Stimulated activated CD4-positive, alpha-beta T cell treated with anti-CD3 and anti-CD28 coated beads, Interleukin-1b, Interleukin-23, amount 100 ng/mL, for 48 hours (primary cell): ENCODE measurements at regions not wholly inside any gene's neighbourhood (a gene's known extent, or its start where the extent isn't known, plus 50 kb on each side); places are given as distances from the start of the nearest gene placed in this dataset.
"Not testable (repeated sequence)": the region's sequence is repeated elsewhere in the genome, so short reads cannot be mapped to it uniquely, and the experiment has no call there.

Experiments
- DNase-seq: peaks from one replicate; pipeline ENCODE4 v3.0.0-alpha.2; 2020

DNA sequence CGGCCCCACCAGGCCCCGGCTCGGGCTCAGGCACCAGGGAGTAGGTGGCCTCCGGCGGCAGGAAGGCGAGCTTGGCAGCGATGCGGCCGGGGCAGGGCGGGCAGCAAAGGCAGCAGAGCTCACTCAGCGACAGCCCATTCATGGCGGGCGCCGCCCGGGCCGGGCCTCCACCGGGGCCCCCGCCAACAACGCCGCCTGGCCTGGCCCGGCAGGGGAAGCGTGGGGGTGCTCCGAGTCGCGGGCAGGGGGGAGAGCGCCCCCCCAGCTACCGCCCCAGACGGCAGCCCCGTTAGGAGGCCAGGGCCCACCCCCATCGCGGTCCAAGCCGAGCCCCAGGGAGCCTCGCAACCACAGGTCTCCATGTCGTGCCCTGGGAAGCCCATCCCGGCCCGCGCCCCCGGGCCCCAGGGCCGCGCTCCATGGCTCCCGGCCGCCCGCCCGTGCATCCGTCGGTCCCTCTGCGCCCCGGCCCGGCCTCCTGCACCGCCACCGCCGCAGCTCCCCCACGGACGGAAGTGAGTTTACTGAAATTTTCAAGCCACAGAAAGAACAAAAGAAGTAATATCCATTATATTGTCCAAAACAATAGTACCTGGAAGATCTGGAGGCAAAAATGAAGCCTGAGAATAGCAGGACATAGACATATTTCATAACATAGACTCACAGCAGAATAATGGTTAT is 126.6 kb upstream of the VPREB1 start:
- DNase-seq, result not testable (repeated sequence)

DNA sequence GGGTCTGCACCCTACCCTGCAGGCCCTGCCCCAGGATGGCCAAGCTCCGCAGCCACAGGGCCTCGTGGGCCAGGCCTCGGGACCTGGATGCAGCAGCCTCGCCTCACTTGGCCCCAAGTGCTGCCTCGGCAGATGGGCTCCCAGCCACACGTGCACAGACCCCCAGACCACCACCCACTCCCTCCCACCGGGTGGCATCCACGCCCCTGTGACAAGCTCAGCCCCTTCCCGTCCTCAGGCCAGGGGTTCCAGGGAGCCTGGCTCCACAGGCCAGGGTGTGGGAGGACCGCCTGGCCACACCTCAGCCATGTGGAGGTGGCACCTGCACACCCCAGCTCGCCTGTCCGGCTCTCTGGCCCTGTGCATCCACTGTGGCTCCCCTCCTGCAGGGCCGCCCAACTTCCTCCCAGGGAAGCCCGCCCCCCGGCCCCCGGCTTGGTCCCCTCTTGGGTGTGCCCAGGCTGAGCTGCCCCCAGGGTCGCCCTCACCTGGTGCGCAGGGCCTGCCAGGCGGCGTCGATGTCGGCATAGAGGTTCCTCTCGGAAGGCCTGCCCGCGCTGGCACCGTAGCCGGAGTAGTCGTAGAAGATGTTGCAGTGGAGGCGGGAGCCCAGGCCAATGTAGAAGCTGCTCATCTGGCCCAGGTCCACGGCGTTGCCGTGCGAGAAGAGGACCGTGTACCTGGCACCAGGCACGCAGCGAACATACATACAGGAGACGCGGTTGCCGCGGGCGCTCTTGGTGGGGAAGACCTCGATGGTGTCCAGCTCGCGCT is 127.4 kb upstream of the VPREB1 start:
- DNase-seq, result not testable (repeated sequence)

DNA sequence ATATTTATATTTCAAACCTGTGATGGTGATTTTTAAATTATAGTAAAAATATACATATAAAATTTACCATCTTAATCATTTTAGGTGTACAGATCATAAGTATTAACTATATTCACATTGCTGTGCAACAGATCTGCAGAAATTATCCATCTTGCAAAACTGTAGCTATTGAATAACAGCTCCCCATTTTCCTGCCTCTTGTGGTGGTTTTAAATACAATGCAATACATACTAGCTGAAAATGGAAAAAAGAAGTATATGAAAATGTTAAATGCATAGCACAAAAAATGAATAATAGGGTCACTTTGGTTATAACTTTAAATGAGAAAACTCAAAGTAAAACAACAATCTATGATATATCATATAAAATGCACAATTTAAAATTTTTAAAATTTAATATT is 130.9 kb upstream of the VPREB1 start:
- DNase-seq, result no peak

DNA sequence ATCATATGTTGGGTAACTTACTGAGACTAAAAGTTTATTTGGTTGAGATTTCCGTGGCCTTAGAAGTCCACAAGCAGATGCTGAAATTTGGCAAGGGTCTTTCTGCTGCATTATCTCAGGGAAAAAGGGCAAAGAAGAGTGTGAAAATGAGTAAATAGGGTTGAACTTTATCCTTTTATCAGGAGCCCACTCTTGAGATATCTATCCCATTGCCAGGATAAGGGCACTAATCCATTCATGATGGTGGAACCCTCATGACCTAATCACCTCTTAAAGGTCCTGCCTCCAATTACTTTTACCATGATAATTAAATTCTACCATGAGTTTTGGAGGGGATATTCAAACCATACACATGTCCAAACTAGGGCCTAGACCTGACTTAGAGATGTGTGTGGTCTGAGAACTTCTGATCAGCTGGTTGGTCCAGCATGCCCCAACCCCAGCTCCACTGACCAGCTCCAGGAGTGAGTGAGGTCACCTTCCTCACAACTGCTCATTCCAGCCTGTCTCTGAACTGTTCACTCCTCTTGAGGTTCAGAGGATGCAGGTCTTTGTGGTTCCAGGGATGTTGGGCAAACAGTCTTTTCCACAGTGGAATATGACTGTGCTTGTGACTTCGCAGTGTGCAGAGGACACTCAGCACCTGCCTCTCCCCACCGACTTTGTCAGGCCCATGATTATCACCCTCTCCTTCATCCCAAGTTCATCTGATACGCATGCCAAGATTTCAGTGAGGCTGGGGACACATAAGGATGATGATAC is 130.1 kb upstream of the TOP3B start:
- DNase-seq, result no peak

DNA sequence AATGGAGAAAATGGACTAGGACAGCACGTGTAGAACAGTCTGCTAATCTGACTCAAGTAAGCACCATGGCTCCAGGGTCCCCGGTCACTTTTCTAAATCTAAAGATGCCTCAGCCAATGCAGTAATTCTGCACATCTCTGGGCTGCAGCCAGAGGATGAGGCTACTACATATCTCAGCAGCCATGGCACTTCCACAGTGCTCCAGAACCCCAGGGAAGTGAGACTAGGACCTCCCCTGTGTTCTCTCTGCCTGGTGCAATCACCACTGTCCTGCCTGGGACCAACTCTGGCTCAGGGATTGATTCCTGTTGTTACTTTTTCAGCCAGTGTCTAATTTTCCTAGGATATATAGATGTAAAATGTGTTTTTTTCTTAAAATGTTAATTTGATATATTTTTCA is 129.4 kb upstream of the TOP3B start:
- no peak for DNase-seq

DNA sequence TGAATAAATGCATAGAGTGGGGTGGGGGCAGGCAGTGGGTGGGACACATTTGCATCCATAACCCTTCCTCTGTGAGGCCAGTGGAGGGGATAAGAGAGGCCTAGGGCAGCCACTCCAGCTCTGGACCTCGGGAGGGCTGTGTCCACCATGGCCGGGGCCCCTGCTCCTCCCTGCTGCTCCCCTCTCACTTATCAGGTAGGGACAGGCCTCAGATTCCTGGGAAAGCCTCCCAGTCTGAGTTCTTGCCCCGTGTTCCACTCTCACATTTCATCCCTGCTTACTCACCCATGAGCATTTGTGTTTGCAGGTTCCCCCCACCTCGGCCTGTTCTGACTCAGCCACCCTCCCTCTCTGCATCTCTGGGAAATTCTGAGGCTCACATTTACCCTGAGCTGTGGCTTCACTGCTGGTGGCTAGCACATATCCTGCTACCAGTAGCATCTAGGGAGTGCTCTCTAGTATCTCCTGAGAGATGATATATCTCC is 128.7 kb upstream of the TOP3B start:
- DNase-seq, result peak; percentile 64

DNA sequence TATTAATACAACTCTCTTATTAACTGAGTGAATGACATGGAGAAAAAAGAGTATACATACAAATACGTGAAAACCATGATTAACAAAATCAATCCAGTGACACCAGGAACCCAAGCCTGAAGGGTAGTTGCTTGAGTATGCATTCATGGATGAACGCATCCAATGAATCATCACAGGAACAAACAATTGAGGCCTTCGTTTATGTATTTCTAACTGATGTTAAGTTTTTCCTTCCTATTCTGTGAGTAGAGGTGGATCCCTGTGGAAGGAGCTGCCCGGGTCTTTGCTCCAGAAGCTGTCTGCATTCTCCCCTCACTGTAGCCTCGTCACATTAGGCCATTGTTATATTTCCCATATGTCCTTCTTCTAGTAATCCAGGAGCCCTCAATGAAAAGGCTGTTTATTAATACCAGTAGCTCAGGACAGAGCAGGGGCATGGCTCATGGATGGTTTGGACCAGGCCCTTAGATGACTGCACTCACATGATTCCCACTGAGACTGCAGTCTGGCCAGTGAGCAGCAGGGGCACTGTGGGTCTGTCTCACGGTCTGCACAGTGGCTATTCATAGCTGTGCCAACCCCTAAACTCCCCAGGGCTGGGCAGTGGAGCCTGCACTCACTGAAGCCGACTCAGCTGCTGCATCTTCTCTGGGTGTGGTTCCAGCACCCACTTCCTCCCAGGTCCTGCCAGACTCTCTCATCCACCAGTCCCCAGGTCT is 128.1 kb upstream of the TOP3B start:
- peak; percentile 41 for DNase-seq

DNA sequence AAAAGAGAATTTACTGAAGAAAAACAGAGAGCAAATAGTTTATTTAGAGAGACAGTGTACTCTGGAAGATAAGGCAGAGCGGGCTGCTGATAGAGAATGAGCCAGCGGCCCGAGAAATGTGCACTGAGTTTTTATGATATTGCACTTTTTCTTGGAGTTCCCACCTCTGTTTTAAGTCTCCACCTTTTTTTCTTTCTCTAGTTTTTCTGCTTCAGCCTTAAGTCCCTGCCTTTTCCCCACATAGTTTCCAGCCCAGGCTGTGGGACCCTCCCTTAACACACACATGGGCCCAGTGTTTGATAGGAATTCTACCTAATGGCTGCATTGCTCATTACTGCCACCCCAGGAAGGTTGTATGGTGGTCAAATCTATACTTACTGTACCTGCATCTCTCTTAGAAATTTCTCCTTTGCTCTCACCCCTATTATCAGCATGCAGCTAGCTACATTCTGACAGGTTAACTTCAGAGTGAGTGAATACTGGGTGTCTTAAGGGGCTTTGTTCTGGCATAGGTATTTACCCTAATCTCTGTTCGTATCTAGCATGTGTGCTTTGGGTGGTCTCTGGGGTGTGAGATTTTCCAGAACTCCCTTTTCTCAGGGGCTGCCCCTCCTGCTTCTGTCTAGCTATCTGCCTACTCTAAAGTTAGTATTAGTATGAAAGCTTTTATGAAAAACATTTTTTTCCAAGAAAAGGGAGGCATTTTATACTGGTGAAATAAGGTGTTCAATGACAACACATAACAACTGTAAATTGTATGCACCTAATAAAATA is 127.3 kb upstream of the TOP3B start:
- DNase-seq, result no peak

DNA sequence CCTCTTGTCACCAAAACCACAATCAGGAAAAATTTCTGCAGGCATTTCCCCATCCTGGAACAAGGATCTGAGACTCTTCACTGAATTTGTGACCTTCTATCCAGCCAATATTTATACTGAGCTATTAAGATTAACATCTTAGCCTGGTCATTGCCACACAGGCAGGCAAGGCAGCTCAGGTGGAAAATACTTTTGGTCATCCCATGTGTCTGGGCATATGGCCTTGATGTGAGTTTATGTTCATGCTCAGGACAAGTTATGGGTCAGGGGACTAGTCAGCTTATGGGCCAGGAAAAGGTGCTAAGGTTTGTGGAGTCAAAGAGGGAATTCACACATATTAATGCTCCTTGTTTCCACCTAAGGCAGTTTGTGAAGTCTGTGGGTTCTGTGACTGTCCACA is 124.3 kb upstream of the TOP3B start:
- no peak for DNase-seq

DNA sequence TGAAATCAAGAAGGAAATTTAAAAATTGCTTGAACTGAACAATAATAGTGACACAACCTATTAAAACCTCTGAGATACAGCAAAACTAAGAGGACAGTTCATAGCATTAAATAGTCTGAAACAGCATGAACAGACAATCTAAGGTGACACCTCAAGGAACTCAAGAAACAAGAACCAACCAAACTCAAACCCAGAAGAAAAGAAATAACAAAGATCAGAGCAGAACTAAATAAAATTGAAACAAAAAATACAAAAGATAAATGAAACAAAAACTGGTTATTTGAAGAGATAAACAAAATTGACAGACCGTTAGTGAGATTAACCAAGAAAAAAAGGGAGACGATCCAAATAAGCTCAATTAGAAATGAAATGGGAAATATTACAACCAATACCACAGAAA is 122.8 kb upstream of the TOP3B start:
- DNase-seq, result no peak

DNA sequence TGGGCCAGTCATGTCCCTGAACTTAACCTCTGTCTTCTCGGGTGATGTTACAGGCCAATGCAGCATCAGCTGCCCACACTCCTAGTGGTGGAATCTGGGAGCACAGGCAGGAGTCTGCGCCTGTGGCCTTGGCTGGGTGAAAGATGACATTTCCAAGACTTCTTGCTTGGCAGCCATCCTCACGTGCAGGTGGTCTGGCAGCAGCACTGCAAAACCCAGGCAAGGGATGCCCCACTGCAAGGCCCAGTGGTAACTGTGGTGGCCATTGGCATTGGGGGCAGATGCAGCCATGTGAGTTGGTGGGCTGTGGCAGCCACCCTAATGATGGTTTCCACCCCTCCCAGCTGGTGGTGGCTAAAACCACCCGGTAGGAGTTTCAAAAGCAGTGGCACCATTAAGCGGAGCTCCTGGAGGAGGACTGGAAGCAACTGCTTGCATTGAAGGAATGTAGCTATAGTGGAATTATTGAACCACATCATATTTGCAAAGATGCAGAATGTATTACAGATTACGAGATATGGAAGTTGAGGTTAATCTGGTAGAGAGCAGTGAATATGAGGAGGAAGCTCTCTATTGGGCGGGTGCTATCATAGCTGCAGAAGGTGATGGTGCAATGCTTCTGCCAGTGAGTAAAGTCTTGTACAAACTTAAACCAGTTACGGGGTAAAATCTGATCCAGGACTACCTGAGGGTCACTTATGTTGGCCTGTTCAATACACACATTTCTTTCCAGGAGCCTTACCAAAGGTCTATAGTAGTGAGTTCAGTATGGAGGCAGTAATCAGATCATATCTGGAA is 120.7 kb upstream of the TOP3B start:
- peak; percentile 31 for DNase-seq

DNA sequence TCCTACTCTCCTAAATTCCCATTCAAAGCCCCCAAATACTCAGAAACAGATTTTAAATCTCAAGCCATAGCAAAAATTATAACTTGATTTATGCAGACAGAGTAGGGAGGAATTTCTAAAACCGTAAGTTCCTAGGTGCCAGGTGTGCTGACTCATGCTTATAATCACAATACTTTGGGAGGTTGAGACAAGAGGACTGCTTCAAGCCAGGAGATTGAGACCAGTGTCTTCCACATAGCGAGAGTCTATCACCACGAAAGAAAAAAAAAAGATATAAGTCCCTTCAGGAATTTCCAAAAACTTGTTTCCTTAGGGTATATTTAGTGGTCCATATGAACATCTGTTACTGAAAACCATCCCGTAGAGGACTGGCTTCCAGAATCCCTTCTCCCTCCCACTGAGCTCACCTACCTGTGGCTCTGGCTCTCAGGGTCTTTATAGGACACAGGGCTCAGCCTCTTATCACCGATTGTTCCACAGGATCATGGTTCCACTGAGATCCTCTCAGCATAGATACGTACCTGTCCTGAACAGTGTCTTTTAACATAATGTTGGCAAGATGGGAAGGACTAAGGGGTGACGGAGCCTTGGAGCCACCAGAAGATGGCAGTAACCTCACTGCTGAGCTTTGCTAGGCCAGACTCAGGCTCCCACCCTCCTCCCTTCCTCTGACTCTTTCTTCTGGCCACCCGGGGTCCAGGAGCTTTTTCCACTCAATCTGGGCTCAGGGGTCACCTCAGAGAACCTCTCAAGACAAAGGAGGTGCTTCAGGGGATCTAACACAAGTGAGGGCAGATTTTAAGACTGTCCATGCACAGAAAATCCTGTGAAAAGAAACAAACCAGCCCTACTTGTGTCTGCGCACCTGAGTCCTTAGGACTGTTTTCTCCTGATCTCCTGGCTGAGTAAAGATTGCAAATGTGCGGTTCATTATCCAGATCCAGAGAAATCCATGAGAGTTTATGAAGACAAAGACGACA is 117.5 kb upstream of the TOP3B start:
- DNase-seq, result no peak

DNA sequence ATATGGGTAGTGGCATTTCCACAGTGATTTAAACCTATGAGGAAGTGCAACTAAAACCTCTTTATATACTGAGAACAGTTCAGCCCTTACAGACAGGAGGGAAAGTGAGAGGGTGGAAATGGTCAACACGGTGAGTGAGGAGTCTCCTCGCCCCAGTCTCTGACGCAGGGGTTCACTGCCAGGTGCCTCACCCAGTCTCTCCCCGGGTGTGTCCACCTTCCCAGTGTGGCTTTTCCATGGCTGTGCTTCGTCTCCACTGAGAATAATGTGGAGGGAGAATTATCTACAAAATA is 116.6 kb upstream of the TOP3B start:
- no peak for DNase-seq

DNA sequence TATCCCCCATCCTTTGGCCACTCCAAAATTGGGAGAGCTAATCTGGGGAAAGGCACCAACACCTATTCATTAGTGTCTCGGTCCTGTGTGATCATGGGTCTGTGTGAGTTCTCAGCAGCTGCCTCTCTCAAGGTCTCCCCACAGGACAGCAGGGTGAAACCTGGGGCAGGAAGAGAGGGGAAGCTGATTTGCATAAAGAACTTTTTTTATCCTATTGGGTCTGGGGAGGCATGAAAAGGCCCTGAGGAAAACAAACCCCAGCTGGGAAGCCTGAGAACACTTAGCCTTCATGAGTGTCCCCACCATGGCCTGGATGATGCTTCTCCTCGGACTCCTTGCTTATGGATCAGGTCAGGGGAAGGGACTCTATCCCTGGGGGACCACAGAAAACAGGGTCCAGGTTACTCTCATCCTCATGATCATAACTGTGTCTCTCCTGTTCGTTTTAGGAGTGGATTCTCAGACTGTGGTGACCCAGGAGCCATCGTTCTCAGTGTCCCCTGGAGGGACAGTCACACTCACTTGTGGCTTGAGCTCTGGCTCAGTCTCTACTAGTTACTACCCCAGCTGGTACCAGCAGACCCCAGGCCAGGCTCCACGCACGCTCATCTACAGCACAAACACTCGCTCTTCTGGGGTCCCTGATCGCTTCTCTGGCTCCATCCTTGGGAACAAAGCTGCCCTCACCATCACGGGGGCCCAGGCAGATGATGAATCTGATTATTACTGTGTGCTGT is 116.0 kb upstream of the TOP3B start:
- no peak for DNase-seq

DNA sequence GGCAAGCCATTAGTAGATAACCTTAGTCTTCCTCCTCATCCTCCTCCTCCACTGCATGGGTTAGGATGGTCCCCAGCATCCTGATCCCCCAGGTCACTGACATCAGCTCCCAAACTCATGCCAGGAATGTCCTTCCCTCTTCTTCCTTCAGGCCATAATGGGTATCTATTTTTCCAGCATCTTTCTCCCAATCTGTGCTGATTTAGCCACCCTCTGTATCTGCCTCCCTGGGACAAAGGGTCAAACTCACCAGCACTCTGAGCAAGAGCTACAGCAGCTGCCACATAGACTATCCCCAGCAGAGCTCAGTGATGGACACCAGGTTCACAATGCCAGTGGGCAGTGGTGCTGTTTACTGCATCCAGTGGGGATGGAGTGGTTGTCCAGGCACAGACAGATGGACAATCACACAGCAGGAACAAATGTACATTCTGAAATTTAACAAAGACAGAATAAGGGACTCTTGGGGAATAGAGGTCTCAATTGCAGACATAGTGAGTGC is 115.2 kb upstream of the TOP3B start:
- DNase-seq, result no peak

DNA sequence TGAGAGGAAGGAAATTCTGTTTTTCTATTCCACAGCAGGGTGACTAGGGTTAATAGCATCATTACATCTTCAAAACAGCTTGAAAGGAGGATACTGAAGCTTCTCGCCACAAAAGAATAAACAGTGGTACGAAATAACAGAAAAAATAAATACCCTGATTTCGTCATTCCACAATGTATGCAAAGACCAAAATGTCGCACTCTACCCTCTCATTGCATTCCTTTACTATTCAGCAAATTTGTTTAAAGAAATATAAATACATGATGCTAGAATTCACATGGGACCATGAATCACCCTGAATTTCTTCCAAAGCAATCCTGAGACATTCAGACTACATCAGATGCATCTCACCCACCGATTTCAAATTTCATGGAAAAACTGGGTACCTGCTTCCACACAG is 112.3 kb upstream of the TOP3B start:
- DNase-seq, result no peak

DNA sequence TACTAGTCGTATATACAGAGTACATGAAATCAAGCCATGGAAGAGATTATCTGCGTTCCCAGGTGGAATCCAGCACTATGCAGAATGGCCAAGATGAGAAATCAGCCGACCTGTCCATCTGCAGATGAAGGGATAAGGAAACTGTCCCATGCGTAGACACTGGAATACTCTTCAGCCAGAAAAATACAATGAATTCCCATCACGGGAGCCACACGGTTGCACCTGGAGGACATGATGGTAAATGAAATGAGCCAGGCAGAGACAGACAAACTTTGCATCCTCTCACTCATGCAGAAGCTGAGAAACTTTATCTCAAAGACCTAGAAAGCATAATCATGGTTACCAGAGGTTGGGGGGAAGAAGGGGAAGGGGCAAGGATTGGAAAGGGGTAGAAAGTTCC is 111.9 kb upstream of the TOP3B start:
- no peak for DNase-seq

DNA sequence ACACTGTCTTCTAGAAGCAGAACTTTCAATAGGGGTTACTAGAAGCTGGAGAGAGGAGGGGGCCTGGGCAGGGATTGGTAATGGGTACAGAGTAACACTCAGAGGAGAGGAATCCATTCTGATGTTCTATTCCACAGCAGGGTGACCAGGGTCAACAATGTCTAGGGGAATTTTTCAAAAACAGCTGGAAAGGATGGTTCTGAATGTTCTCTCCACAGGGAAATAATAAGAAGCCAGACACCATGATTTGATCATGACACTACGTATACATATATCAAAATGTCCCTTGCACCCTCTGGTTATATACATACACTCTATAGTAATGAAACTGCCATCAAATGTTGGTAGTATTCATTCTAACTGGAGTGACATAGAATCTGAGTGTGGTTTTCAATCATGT is 111.2 kb upstream of the TOP3B start:
- DNase-seq, result no peak

DNA sequence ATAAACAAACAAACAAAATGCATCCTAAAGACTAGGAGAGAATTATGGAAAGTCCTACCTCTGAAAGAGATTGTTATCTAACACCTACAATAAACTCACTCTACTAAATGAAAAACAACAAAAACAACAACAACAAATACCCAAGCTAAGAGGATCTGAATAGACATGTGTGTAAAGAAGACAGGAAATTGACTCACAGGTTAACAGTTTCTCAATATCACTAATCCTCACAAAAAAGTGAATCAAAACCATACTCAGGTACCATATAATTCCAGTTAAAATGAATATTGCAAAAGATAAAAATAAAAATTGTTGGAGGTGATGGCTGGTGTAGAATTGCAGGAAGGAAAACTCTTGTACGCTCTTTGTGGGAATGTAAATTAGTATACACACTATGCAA is 110.4 kb upstream of the TOP3B start:
- DNase-seq, result no peak
